Uterus (tissue), 2 donors: ENCODE measurements at regions not wholly inside any gene's neighbourhood (a gene's known extent, or its start where the extent isn't known, plus 50 kb on each side); places are given as distances from the start of the nearest gene placed in this dataset.

ENCODE experiments used
- CTCF ChIP-seq, 4 experiments: fragments of 200-600 bp in 2 of 4; fragments of 450-650 bp in 2 of 4; sonication (generic) in 2 of 4; IDR thresholded peaks; one replicate each; pipeline ENCODE4 v1.5.1; 2016 to 2019; ENCODE audit warnings: antibody characterized with exemption in 4 of 4, mild to moderate bottlenecking in 2 of 4, moderate library complexity in 1 of 4
- POLR2A ChIP-seq, 2 donors: fragments of 450-650 bp; IDR thresholded peaks; one replicate each; pipeline ENCODE4 v1.6.1; 2016; ENCODE audit warnings: antibody characterized with exemption in 2 of 2, mild to moderate bottlenecking in 1 of 2, moderate library complexity in 1 of 2

- TF ChIP-seq CTCF (IDR thresholded peaks at IDR 0.05) (no peak), POLR2A (IDR thresholded peaks at IDR 0.05) (no peak)
These were observed 414.8 kb downstream of the RPS24 start for GRCh38 chr10:78448470-78448869.
